Mucosa of rectum (tissue), 2 donors: ENCODE measurements at regions not wholly inside any gene's neighbourhood (a gene's known extent, or its start where the extent isn't known, plus 50 kb on each side); places are given as distances from the start of the nearest gene placed in this dataset.

Source experiments
- H3K27ac ChIP-seq, 2 donors: one replicate each; pipeline ENCODE4 v1.7.0; 2013; ENCODE audit warnings: inconsistent platforms in 2 of 2, low read depth in 2 of 2, low read length in 2 of 2
- H3K27me3 ChIP-seq, 2 donors: one replicate each; pipeline ENCODE4 v1.7.0; 2013; ENCODE audit warnings: low read length in 2 of 2; ENCODE audit not compliant: control insufficient read depth in 2 of 2, insufficient read depth in 2 of 2
- H3K36me3 ChIP-seq, 2 donors: one replicate each; pipeline ENCODE4 v1.7.0; 2013; ENCODE audit warnings: low read length in 2 of 2; ENCODE audit not compliant: control insufficient read depth in 2 of 2, insufficient read depth in 2 of 2
- H3K4me1 ChIP-seq, 2 donors: one replicate each; pipeline ENCODE4 v1.7.0; 2013; ENCODE audit warnings: low read length in 2 of 2, mild to moderate bottlenecking in 1 of 2; ENCODE audit not compliant: control insufficient read depth in 2 of 2, insufficient read depth in 2 of 2
- H3K4me3 ChIP-seq, 2 donors: one replicate each; pipeline ENCODE4 v1.7.0; 2013; ENCODE audit warnings: low read length in 2 of 2
- H3K9ac ChIP-seq, 2 donors: one replicate each; pipeline ENCODE4 v1.7.0; 2013; ENCODE audit warnings: low read length in 2 of 2, low read depth in 1 of 2, mild to moderate bottlenecking in 1 of 2
- H3K9me3 ChIP-seq, 2 donors: one replicate each; pipeline ENCODE4 v1.7.0; 2013; ENCODE audit warnings: low read length in 2 of 2; ENCODE audit not compliant: control insufficient read depth in 2 of 2
- donor health status: healthy.
- donor health status: Normal muscosa, but diverticular disease.

DNA sequence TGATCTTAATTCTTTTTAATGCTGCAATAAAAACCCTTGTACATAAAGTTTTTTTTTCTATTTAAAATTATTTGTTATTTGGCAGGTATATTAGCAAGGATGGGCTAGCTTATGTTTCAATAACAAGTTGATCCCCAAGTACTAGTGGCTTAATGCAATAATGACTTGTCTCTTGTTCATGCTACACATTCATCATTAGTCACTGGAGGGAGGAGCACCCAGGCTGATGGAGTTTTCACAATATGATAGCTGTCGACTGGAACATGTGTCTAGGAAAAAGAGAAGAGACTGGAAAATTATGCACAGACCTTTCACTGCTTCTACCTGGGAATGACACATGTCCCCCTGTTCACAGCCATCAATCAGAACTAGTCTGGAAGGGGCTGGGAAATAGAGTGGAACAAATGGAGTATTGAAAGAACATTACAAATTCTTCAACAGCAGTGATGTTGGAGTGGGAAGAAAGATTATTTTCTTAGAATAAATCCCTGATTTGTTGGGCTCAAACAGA is 387.9 kb upstream of the RPS6KA3 start:
- Histone ChIP-seq H3K27ac (no peak overlapping the region), H3K9me3 (no peaks in the 10 kb centered on the region), H3K4me3 (no peak overlapping the region), H3K9ac (no peak overlapping the region), H3K27me3 (no peaks in the 10 kb centered on the region), H3K4me1 (no peaks in the 10 kb centered on the region), H3K36me3 (no peaks in the 10 kb centered on the region)

DNA sequence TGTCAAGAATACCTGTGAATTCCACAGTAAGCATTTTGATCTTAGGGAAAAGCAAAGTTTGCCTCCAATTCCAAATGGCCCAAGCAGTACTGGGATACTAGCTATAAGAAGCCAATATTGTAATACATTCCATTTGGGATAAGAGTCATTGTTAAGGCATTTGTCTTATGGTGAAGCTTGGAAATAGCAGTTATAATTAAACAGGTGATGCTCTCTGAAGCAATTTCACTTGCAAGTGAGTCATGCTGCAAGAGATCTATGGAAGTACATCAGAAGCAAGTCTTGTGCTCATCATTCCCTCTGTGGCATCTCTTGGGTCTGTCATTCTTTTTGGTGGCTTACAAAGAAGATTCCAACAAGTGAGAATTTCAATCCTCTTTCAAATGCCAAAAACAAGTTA is 386.4 kb upstream of the RPS6KA3 start:
- Histone ChIP-seq H3K9me3 (no peaks in the 10 kb centered on the region), H3K36me3 (no peaks in the 10 kb centered on the region), H3K4me3 (no peak overlapping the region), H3K9ac (no peak overlapping the region), H3K27me3 (no peaks in the 10 kb centered on the region), H3K4me1 (no peaks in the 10 kb centered on the region), H3K27ac (no peak overlapping the region)

DNA sequence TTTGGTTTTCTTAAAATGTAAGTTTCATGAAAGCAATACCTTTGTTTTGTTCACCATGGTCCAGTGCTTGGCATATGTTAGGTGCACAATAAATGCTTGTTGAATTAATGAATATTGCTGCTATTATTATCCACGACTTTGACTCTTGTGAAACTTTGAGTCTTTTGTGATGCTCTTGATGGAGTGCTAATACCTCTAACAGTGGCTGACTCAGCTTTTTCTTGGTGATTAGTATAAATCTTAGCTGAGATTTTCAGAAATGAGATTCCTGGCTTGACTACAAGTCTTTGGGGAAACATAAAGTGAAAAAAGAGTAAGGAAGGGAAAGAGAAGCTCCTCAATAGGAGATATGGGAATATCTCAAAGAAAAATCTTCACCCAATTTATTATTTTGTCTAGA is 375.2 kb upstream of the RPS6KA3 start:
- H3K9ac ChIP-seq, result no peak overlapping the region
- H3K27me3 ChIP-seq, result no peaks in the 10 kb centered on the region
- no peaks in the 10 kb centered on the region for H3K9me3 ChIP-seq
- no peaks in the 10 kb centered on the region for H3K4me1 ChIP-seq
- no peak overlapping the region for H3K4me3 ChIP-seq
- no peak overlapping the region for H3K27ac ChIP-seq
- H3K36me3 ChIP-seq, result no peaks in the 10 kb centered on the region

DNA sequence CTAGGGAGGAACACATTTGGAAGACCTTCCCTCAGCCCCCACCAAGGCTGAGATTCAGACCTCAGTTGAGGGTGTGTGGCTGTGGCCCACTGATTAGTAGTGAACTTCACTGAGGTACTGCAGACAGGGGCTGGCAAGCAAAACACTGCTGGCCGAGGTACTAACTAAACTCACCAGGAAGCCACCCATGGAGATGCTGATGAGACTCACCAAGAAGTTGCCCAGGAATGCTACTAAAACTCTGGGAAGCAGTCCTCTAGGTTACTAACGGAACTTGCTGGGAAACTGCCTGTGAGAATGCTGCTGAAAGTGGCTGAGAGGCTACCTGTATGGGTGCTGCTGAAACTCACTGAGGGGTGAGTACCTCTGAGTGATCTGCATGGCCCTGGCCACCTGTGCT is 372.4 kb upstream of the RPS6KA3 start:
- Histone ChIP-seq H3K27me3 (no peaks in the 10 kb centered on the region), H3K9me3 (no peaks in the 10 kb centered on the region), H3K27ac (no peak overlapping the region), H3K4me1 (no peaks in the 10 kb centered on the region), H3K4me3 (no peak overlapping the region), H3K9ac (no peak overlapping the region), H3K36me3 (no peaks in the 10 kb centered on the region)

DNA sequence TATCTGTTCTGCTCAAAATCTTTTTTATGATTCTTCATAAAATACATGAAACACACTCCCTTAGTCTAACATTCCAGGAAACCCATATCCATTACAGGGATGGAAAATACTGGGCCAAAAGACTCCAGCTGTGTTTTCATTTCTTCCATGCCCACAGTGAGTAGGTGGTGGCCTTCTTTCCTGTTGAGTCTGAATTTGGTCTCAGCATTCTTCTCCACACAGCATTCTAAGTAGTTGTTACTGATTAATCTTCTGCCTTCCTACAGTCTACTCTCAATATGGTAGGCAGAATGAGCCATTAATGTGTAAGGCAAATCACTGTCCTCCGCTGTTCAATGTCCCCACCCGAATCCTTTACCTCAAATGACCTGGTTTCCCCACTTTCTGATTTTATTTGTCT is 370.6 kb upstream of the RPS6KA3 start:
- H3K27me3 ChIP-seq, result no peaks in the 10 kb centered on the region
- H3K9ac ChIP-seq, result no peak overlapping the region
- H3K9me3 ChIP-seq, result no peaks in the 10 kb centered on the region
- no peaks in the 10 kb centered on the region for H3K36me3 ChIP-seq
- H3K4me3 ChIP-seq, result no peak overlapping the region
- H3K27ac ChIP-seq, result no peak overlapping the region
- H3K4me1 ChIP-seq, result no peaks in the 10 kb centered on the region

DNA sequence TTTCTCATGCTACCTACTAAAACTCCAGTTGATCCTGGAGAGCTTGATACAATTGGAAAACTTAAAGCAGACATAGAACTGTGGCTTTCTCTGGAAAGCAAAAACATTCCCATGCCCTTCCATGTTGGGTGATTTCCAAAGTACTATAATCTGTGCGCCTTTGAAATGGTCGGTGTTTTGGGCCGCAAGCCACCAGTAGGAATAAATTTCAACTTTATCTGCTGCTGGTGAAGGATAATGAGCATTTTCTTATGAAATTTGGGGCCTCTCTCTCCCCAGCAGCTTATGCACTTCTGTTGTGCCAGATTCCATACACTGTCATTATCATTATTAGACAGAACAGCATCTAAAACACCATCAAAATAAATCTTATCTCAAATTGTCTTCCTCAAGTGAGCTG is 366.7 kb upstream of the RPS6KA3 start:
- Histone ChIP-seq H3K27ac (no peak overlapping the region), H3K4me3 (no peak overlapping the region)

DNA sequence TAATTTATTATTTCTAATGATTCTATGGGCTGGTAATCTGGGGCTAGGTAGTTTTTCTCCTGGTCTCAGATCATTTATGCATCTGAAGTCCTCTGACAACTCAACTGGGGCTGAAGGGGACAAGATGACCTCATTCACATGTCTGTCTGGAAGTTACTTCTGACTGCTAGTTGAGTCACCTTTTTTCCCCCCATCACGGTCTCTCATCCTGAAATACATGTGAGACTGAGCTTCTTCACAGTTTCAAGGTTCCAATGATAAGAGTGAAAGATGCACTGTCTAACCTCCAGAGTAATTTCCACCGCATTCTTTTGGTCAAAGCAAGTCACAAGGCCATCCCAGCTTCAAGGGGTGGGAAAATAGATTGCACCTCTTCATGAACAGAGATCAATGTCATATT is 356.7 kb upstream of the RPS6KA3 start:
- Histone ChIP-seq H3K36me3 (no peaks in the 10 kb centered on the region), H3K9me3 (no peaks in the 10 kb centered on the region), H3K4me3 (no peak overlapping the region), H3K9ac (no peak overlapping the region), H3K27ac (no peak overlapping the region), H3K27me3 (no peaks in the 10 kb centered on the region), H3K4me1 (no peaks in the 10 kb centered on the region)

More for the DNA sequence above, 366.7 kb upstream of the RPS6KA3 start:
- H3K36me3 ChIP-seq, result no peaks in the 10 kb centered on the region
- H3K27me3 ChIP-seq, result no peaks in the 10 kb centered on the region
- no peaks in the 10 kb centered on the region for H3K9me3 ChIP-seq
- no peaks in the 10 kb centered on the region for H3K4me1 ChIP-seq
- no peak overlapping the region for H3K9ac ChIP-seq

DNA sequence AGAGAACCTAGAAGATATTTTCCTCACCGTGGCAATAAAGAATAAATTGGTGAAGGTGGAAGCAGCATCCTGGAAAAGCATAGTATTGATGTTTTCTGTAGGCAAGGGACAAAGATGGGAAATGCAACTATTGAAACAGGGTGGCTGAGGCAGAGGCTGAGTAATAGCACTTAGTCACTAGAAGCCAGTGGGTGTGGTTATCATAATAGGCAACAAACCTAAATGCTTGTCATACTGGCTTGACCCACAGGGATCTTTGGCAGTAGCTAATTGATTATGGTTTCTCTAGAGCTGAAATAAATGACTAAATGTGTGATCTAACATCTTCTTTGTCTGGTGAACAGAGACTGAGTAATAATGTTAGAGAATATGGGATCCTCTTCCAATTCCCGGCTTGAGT is 353.6 kb upstream of the RPS6KA3 start:
- Histone ChIP-seq H3K36me3 (no peaks in the 10 kb centered on the region), H3K9me3 (no peaks in the 10 kb centered on the region), H3K27me3 (no peaks in the 10 kb centered on the region), H3K9ac (no peak overlapping the region), H3K4me3 (no peak overlapping the region), H3K4me1 (no peaks in the 10 kb centered on the region), H3K27ac (no peak overlapping the region)

DNA sequence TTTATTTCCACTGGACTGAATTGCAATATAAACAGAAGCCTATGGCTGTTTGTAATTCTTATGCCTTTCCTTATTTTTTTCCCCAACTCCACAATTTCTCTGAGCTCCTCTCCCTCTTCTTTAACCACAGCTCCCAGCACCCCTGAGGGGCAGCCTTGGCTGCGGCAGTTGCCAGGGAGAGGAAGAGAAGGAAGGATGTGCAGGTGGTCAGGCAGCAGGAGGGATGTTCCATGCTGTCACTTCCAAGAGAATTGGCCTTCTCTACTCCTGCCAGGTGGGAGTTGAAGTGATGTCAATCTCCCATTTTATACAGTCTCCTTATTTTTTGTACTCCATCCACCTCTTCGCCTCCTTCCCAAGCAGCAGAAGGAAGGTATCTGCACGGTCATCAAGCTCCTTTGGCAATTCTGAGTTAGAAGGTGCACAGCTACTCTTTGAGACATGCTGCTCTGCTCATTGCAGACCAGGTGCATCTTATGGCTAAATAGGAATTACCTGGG is 343.3 kb upstream of the RPS6KA3 start:
- peaks cover 0 to 3% of the 10 kb centered on the region in 2 donors for H3K27me3 ChIP-seq
- H3K9me3 ChIP-seq, result no peaks in the 10 kb centered on the region
- no peaks in the 10 kb centered on the region for H3K4me1 ChIP-seq
- H3K9ac ChIP-seq, result no peak overlapping the region
- H3K27ac ChIP-seq, result no peak overlapping the region
- H3K36me3 ChIP-seq, result no peaks in the 10 kb centered on the region
- no peak overlapping the region for H3K4me3 ChIP-seq

DNA sequence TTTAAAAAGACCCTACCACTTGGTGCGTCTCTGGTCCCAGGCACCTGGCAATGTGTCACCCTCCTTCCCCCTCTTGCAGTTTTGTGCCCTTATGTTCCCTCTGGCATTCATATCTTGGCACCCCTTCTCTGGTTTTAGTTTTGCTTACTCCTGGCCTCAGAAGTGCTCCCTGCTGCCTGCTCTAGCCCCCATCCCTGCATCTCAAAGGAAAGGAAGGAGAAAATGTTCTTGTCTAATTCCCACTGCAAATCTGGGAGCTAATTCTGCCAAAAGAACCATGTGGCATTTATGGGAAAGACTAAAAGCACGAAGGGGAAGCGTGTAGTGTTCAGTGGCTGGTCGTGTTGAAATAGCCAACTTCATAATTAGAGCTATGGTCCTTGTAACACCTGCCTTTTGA is 340.1 kb upstream of the RPS6KA3 start:
- Histone ChIP-seq H3K9ac (no peak overlapping the region), H3K9me3 (no peaks in the 10 kb centered on the region), H3K4me3 (no peak overlapping the region), H3K27me3 (peaks cover 0 to 3% of the 10 kb centered on the region in 2 donors), H3K27ac (no peak overlapping the region), H3K4me1 (no peaks in the 10 kb centered on the region), H3K36me3 (no peaks in the 10 kb centered on the region)

DNA sequence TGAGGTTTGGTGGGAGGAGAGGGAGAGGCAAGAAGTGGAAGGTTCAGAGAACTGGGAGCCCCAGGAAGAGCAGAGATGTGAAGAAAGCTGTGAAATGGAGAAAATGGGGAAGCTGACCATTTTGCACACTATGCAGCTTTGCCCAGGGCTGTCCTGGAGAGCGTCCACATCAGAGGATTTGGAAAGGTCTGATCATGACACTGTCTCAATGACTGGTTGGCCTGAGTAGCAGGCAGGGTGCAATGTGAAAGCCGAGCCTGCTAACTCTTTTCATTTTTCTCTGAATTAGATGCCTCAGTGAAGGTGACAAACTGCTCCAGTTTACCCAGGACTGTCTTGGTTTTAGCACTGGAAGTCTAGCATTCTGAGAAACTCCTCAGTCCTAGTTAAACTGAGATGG is 330.1 kb upstream of the RPS6KA3 start:
- H3K4me3 ChIP-seq, result no peak overlapping the region
- H3K27ac ChIP-seq, result no peak overlapping the region
- no peaks in the 10 kb centered on the region for H3K36me3 ChIP-seq

More for the DNA sequence above, 330.1 kb upstream of the RPS6KA3 start:
- Histone ChIP-seq H3K9me3 (no peaks in the 10 kb centered on the region), H3K4me1 (no peaks in the 10 kb centered on the region), H3K9ac (no peak overlapping the region), H3K27me3 (peaks cover 0 to 2% of the 10 kb centered on the region in 2 donors)
